ENCODE measurements at regions not wholly inside any gene's neighbourhood (a gene's known extent, or its start where the extent isn't known, plus 50 kb on each side); places are given as distances from the start of the nearest gene placed in this dataset.

- Histone ChIP-seq H3K4me3 (IDR thresholded peaks at IDR 0.05; ENCODE audit: insufficient read depth, low read depth, low read length) (no peak overlapping the region), H2AFZ (ENCODE audit: low read depth) (no peak overlapping the region), H3K36me3 (ENCODE audit: insufficient read depth) (no peaks in the 10 kb centered on the region), H3K27ac (no peak overlapping the region), H3K27me3 (ENCODE audit: insufficient read depth, low read depth) (no peaks in the 10 kb centered on the region), H3K4me2 (no peak overlapping the region), H4K20me1 (ENCODE audit: insufficient read depth) (no peaks in the 10 kb centered on the region), H3K9ac (no peak overlapping the region), H3K79me2 (ENCODE audit: insufficient read depth, low read depth) (no peaks in the 10 kb centered on the region), H3K4me1 (ENCODE audit: low read depth, poor library complexity, severe bottlenecking) (no peaks in the 10 kb centered on the region)
- TF ChIP-seq CTCF (conservative IDR thresholded peaks at IDR 0.05; ENCODE audit: low read depth, low read length) = no peak
Observed at GRCh38 chr7:26471306-26472075, 179.8 kb downstream of the SNX10 start.

GRCh38 chr7:26472971-26473370, 181.3 kb downstream of the SNX10 start:
- no peak overlapping the region for H3K4me3 ChIP-seq (IDR thresholded peaks at IDR 0.05; ENCODE audit: insufficient read depth, low read depth, low read length)
- no peaks in the 10 kb centered on the region for H3K36me3 ChIP-seq (ENCODE audit: insufficient read depth)
- no peak overlapping the region for H3K27ac ChIP-seq
- no peaks in the 10 kb centered on the region for H4K20me1 ChIP-seq (ENCODE audit: insufficient read depth)
- no peak overlapping the region for H3K4me2 ChIP-seq
- H2AFZ ChIP-seq (ENCODE audit: low read depth) = no peak overlapping the region
- H3K79me2 ChIP-seq (ENCODE audit: insufficient read depth, low read depth) = no peaks in the 10 kb centered on the region
- H3K4me1 ChIP-seq (ENCODE audit: low read depth, poor library complexity, severe bottlenecking) = no peaks in the 10 kb centered on the region
- H3K27me3 ChIP-seq (ENCODE audit: insufficient read depth, low read depth) = no peaks in the 10 kb centered on the region
- H3K9ac ChIP-seq = no peak overlapping the region
- TF ChIP-seq CTCF (conservative IDR thresholded peaks at IDR 0.05; ENCODE audit: low read depth, low read length) = no peak

GRCh38 chr7:26476271-26476670, 184.6 kb downstream of the SNX10 start:
- Histone ChIP-seq H3K4me3 (IDR thresholded peaks at IDR 0.05; ENCODE audit: insufficient read depth, low read depth, low read length) (no peak overlapping the region), H3K4me2 (no peak overlapping the region), H3K36me3 (ENCODE audit: insufficient read depth) (no peaks in the 10 kb centered on the region), H3K4me1 (ENCODE audit: low read depth, poor library complexity, severe bottlenecking) (no peaks in the 10 kb centered on the region), H3K79me2 (ENCODE audit: insufficient read depth, low read depth) (no peaks in the 10 kb centered on the region), H3K27ac (no peak overlapping the region), H2AFZ (ENCODE audit: low read depth) (no peak overlapping the region), H3K9ac (no peak overlapping the region), H3K27me3 (ENCODE audit: insufficient read depth, low read depth) (no peaks in the 10 kb centered on the region), H4K20me1 (ENCODE audit: insufficient read depth) (no peaks in the 10 kb centered on the region)
- no peak for TF ChIP-seq CTCF (conservative IDR thresholded peaks at IDR 0.05; ENCODE audit: low read depth, low read length)

GRCh38 chr7:26477381-26477990, 185.8 kb downstream of the SNX10 start:
- Histone ChIP-seq H4K20me1 (ENCODE audit: insufficient read depth) (no peaks in the 10 kb centered on the region), H3K9ac (no peak overlapping the region), H3K27me3 (ENCODE audit: insufficient read depth, low read depth) (no peaks in the 10 kb centered on the region), H3K27ac (no peak overlapping the region), H3K4me3 (IDR thresholded peaks at IDR 0.05; ENCODE audit: insufficient read depth, low read depth, low read length) (no peak overlapping the region), H3K36me3 (ENCODE audit: insufficient read depth) (no peaks in the 10 kb centered on the region), H3K4me2 (no peak overlapping the region), H3K4me1 (ENCODE audit: low read depth, poor library complexity, severe bottlenecking) (no peaks in the 10 kb centered on the region), H3K79me2 (ENCODE audit: insufficient read depth, low read depth) (no peaks in the 10 kb centered on the region), H2AFZ (ENCODE audit: low read depth) (no peak overlapping the region)
- TF ChIP-seq CTCF (conservative IDR thresholded peaks at IDR 0.05; ENCODE audit: low read depth, low read length) = no peak

Data from KMS-11 (cell line).